ENCODE measurements at regions not wholly inside any gene's neighbourhood (a gene's known extent, or its start where the extent isn't known, plus 50 kb on each side); places are given as distances from the start of the nearest gene placed in this dataset.

- TF ChIP-seq CTCF (IDR thresholded peaks at IDR 0.05; ENCODE audit: insufficient read depth, low read length, missing control alignments), result no peak
- ChIA-PET POLR2A (no interaction called here), CTCF (no interaction called here)
- no peak for DNase-seq (ENCODE audit: low read depth, low spot score)
- H3K4me3 ChIP-seq (ENCODE audit: low read depth, low read length), result no peak overlapping the region
Observed at GRCh38 chr13:47252627-47253026, 355.8 kb upstream of the HTR2A start.

GRCh38 chr13:47251771-47252170 is 354.9 kb upstream of the HTR2A start:
- H3K4me3 ChIP-seq (ENCODE audit: low read depth, low read length), result no peak overlapping the region
- no peak for TF ChIP-seq CTCF (IDR thresholded peaks at IDR 0.05; ENCODE audit: insufficient read depth, low read length, missing control alignments)
- ChIA-PET POLR2A (no interaction called here), CTCF (no interaction called here)
- peak; percentile 10 for DNase-seq (ENCODE audit: low read depth, low spot score)

GRCh38 chr13:47250146-47250545 is 353.3 kb upstream of the HTR2A start:
- no peak overlapping the region for H3K4me3 ChIP-seq (ENCODE audit: low read depth, low read length)
- POLR2A ChIA-PET, result no interaction called here
- CTCF ChIA-PET, result no interaction called here
- no peak for TF ChIP-seq CTCF (IDR thresholded peaks at IDR 0.05; ENCODE audit: insufficient read depth, low read length, missing control alignments)
- no peak for DNase-seq (ENCODE audit: low read depth, low spot score)

- ChIA-PET POLR2A (no interaction called here), CTCF (no interaction called here)
- no peak for TF ChIP-seq CTCF (IDR thresholded peaks at IDR 0.05; ENCODE audit: insufficient read depth, low read length, missing control alignments)
- no peak for DNase-seq (ENCODE audit: low read depth, low spot score)
- no peak overlapping the region for H3K4me3 ChIP-seq (ENCODE audit: low read depth, low read length)
Observed at GRCh38 chr13:47249266-47249665, 352.4 kb upstream of the HTR2A start.

- no peak for DNase-seq (ENCODE audit: low read depth, low spot score)
- ChIA-PET CTCF (no interaction called here), POLR2A (no interaction called here)
- no peak overlapping the region for H3K4me3 ChIP-seq (ENCODE audit: low read depth, low read length)
- TF ChIP-seq CTCF (IDR thresholded peaks at IDR 0.05; ENCODE audit: insufficient read depth, low read length, missing control alignments), result no peak
Observed at GRCh38 chr13:47241446-47241845, 344.6 kb upstream of the HTR2A start.

- no peak overlapping the region for H3K4me3 ChIP-seq (ENCODE audit: low read depth, low read length)
- ChIA-PET CTCF (no interaction called here), POLR2A (no interaction called here)
- no peak for TF ChIP-seq CTCF (IDR thresholded peaks at IDR 0.05; ENCODE audit: insufficient read depth, low read length, missing control alignments)
- DNase-seq (ENCODE audit: low read depth, low spot score), result no peak
Observed at GRCh38 chr13:47239025-47239424, 342.2 kb upstream of the HTR2A start.

Measured in AG04449 (cell line).